T-helper 17 cell (primary cell): ENCODE measurements at regions not wholly inside any gene's neighbourhood (a gene's known extent, or its start where the extent isn't known, plus 50 kb on each side); places are given as distances from the start of the nearest gene placed in this dataset.
"Not testable (repeated sequence)": the region's sequence is repeated elsewhere in the genome, so short reads cannot be mapped to it uniquely, and the experiment has no call there.

Experiments
- ATAC-seq: fragments of 150-1000 bp; cut with Tn5 transposase; 2 replicates; pipeline ENCODE4 v1.10.0; 2021; ENCODE audit warnings: mild to moderate bottlenecking, moderate library complexity
- DNase-seq, 3 donors: peaks; one replicate each; pipeline versions ENCODE4 v3.0.0 to v3.0.0-alpha.2; 2020 to 2021
- H3K9me3 ChIP-seq: one replicate; pipeline ENCODE4 v1.7.0; 2013; ENCODE audit warnings: low read length, mild to moderate bottlenecking; ENCODE audit not compliant: control insufficient read depth, poor library complexity, severe bottlenecking
- H3K27ac Mint-ChIP-seq: one replicate; pipeline ENCODE4 v1.8.0; 2022; ENCODE audit warnings: mild to moderate bottlenecking, moderate library complexity, mixed read lengths
- H3K27me3 Mint-ChIP-seq: one replicate; pipeline ENCODE4 v1.8.0; 2022; ENCODE audit warnings: mixed read lengths
- H3K36me3 Mint-ChIP-seq: one replicate; pipeline ENCODE4 v1.8.0; 2022; ENCODE audit warnings: low read depth, mixed read lengths
- H3K4me1 Mint-ChIP-seq: one replicate; pipeline ENCODE4 v1.8.0; 2022; ENCODE audit warnings: mild to moderate bottlenecking, mixed read lengths
- H3K4me3 Mint-ChIP-seq: one replicate; pipeline ENCODE4 v1.8.0; 2022; ENCODE audit warnings: mild to moderate bottlenecking, moderate library complexity, mixed read lengths

DNA sequence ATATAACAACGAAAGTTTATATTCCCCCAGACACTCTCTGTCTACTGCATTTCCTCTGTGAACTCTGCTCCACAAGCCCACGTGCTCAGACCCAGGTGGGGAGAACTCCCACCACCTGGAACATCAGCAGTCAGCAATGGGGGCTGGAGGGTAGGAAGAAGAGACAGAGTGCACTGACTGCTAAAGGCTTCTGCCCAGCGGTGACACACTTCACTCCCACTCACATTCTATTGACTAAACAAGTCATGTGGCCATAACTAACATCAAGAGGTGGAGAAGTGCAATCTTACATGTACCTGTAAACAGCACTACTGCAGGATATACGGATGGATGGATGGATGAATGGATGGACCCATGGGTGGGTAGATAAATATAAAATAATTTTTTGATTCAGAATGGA, 122.2 kb downstream of the MPP7 start:
- H3K9me3 ChIP-seq = no peaks in the 10 kb centered on the region
- H3K27me3 Mint-ChIP-seq = no peaks in the 10 kb centered on the region
- no peak for DNase-seq
- peaks cover 5% of the 10 kb centered on the region for H3K36me3 Mint-ChIP-seq
- H3K27ac Mint-ChIP-seq = no peak overlapping the region
- H3K4me1 Mint-ChIP-seq = peaks cover 32% of the 10 kb centered on the region
- no peak overlapping the region for H3K4me3 Mint-ChIP-seq
- no peak for ATAC-seq

DNA sequence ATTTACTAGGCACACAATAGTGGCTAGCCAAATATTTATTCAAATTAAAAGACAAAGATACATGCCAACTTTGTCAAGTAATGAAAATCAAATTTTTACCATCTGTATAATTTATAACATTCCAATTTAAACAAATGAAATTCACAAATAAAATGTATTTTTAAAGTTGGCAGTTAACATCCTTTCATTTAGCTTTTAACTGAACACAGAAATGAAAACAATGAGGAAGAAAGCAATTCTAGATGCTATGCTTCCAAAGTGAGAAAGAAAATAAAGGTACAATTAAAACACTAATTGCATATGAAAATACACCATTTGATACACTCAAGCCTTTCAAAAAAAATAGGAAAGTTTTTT, 123.1 kb downstream of the MPP7 start:
- Mint-ChIP-seq H3K4me3 (no peak overlapping the region), H3K27ac (no peak overlapping the region), H3K4me1 (peaks cover 29% of the 10 kb centered on the region), H3K36me3 (peaks cover 5% of the 10 kb centered on the region), H3K27me3 (no peaks in the 10 kb centered on the region)
- no peaks in the 10 kb centered on the region for H3K9me3 ChIP-seq
- no peak for DNase-seq
- ATAC-seq = no peak

DNA sequence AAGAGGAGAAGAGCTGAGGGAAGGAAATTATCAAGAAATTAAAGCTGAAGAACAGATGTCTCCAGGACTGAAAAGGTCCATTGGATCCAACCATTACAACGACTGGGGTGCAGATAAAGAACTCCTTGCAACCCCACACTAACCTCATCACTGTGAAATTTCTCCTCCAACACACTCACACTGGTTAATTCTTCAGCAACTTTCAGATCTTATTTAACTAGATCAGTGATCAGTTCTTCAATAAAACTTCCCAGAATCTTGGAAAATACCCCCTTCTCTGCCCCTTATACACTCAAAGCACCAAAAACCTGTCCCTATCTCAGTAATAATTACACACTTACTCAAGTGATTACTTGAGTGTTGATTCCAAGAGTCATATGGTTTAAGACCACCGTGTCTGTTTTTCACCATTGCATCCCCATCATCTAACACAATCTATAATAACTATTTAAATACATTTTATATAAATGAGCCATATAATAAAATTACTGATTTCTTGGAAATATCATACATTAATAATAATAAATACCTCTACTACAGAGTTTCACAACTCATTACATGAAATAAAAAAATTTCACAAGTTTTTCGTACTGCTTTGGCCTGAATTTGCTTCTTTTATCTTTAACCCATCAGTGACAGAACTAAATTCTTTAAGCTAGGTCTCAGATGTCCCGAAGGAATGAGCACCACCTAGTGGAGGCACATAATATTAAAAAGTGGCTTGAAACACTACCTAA, 123.7 kb downstream of the MPP7 start:
- Mint-ChIP-seq H3K4me1 (peaks cover 29% of the 10 kb centered on the region), H3K4me3 (peak overlapping the region; percentile 93), H3K27ac (peak overlapping the region; percentile 99), H3K36me3 (peaks cover 5% of the 10 kb centered on the region), H3K27me3 (no peaks in the 10 kb centered on the region)
- peak in 1 of 3 donors; percentile 29 for DNase-seq
- H3K9me3 ChIP-seq = no peaks in the 10 kb centered on the region
- ATAC-seq = peak; percentile 79

DNA sequence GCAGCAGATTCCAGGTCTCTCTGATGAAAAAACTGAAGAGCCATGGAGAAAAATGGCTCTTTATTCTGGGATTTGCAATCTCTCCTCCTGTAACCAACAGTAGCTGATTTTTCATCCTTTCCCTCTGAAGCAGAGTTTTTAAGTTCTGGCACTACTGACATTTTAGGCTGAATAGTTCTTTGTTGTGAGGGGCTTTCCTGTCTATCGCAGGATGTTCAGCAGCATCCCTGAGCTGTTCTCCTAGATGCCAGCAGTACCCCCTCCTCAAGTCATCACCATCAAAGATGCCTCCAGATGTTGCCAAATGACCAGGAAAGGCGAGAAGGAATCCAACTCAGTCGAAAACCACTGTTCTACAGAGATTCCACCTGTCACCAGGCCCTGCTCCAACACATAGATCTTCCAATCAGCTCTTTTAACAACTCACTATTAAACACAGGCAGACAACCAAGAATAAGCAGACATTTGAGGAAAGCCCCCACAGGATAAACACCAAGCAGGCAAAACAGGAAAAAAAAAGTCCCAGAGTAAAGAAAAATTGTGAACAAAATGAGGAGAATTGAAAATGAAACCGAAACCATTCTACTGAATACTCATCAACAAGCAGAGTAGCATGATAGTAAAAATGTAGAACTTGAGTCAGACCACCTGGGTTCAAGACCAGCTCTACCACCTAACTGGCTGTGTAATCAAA, 124.8 kb downstream of the MPP7 start:
- no peaks in the 10 kb centered on the region for H3K9me3 ChIP-seq
- ATAC-seq = peak; percentile 65
- peaks cover 31% of the 10 kb centered on the region for H3K4me1 Mint-ChIP-seq
- H3K36me3 Mint-ChIP-seq = peaks cover 5% of the 10 kb centered on the region
- DNase-seq = no peak
- peak overlapping the region; percentile 99 for H3K27ac Mint-ChIP-seq
- no peaks in the 10 kb centered on the region for H3K27me3 Mint-ChIP-seq
- H3K4me3 Mint-ChIP-seq = peak overlapping the region; percentile 93

DNA sequence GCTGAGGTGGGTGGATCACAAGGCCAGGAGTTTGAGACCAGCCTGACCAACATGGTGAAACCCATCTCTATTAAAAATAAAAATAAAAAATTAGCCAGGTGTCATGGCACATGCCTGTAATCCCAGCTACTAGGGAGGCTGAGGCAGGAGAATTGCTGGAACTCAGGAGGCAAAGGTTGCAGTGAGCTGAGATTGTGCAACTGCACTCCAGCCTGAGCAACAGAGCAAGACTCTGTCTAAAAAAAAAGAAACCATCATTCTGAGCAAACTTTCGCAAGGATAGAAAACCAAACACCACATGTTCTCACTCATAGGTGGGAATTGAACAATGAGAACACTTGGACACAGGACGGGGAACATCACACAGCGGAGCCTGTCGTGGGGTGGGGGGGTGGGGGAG, 126.4 kb downstream of the MPP7 start:
- not testable (repeated sequence) for DNase-seq, H3K4me3 Mint-ChIP-seq, H3K36me3 Mint-ChIP-seq, H3K27me3 Mint-ChIP-seq, ATAC-seq, H3K27ac Mint-ChIP-seq, H3K9me3 ChIP-seq
- H3K4me1 Mint-ChIP-seq = peaks cover 32% of the 10 kb centered on the region

DNA sequence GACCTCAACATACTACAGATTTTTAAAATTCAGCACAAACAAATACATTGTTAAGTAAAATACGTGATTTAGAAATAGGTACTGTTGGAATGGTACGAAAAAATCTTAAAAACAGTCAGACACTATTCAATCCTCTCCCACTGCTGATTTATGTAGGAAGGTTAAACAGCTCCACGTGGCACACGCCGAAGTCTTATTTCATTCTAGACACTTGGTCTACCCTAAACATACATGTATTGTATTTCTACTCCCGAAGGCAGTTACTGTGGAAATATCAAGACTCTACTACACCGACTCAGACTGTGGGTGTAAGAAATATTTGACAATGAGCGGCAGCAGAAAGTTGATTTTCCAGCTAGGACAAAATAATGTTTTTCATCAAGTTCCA, 130.6 kb downstream of the MPP7 start:
- Mint-ChIP-seq H3K4me3 (no peak overlapping the region), H3K27me3 (no peaks in the 10 kb centered on the region), H3K27ac (no peak overlapping the region), H3K4me1 (peaks cover 25% of the 10 kb centered on the region), H3K36me3 (peaks cover 2% of the 10 kb centered on the region)
- no peak for ATAC-seq
- no peak for DNase-seq
- H3K9me3 ChIP-seq = no peaks in the 10 kb centered on the region

DNA sequence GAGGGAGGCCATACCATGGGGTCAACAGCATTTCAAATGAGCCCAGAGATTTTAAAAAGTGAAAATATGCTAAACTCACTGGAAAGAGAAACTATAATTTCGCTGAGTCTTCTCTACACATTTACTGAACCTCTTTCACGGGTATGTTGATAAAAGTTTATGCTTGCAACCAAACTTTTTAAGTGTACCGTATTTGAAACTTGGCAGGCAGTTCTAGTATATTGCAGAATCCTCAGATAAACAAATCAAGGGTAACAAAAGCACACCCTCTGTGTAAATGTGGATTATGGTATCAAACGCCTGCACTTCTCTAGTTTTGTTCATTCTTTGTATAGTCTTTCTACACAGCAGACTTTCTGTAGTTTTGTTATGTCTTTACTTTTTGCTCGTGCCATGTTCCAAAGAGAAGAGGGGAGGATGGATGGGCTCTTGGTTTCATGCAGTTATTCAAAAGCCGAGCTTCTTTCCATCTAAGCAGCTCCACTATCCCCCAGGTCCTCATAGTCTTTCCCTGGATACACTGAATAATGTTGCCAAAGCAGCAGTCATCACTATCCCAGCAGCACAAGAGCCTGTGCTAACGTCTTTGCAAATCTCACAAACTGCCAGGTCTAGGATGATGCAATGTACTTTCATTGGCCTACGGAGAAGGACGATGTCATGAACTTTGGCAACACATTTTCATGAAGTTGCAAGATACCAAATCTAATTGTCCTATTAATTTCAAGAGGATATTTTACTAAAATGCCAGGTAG, 131.2 kb downstream of the MPP7 start:
- ATAC-seq (no peak), DNase-seq (no peak)
- H3K36me3 Mint-ChIP-seq = peaks cover 2% of the 10 kb centered on the region
- H3K27ac Mint-ChIP-seq = no peak overlapping the region
- no peaks in the 10 kb centered on the region for H3K9me3 ChIP-seq
- H3K4me1 Mint-ChIP-seq = peaks cover 27% of the 10 kb centered on the region
- no peaks in the 10 kb centered on the region for H3K27me3 Mint-ChIP-seq
- no peak overlapping the region for H3K4me3 Mint-ChIP-seq

DNA sequence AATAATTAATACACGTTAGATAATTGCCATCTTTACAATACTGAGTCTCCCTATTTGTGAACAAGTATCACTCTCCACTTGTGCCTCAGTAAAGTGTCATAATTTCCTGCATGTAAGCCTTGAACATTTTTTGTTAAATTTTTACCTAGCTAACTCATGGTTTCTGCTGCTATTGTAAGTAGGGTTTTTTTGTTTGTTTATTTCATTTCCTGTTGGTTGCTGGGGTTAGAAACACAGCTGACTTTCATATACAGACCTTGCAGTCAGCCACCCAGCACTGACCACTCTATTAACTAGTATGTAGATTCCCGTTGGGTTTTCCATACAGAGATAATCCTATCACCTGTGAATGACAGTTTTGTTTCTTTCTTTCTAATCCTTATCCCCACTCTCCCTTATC, 133.3 kb downstream of the MPP7 start:
- H3K27ac Mint-ChIP-seq = no peak overlapping the region
- H3K27me3 Mint-ChIP-seq = no peaks in the 10 kb centered on the region
- H3K9me3 ChIP-seq = no peaks in the 10 kb centered on the region
- H3K4me3 Mint-ChIP-seq = no peak overlapping the region
- ATAC-seq (no peak), DNase-seq (no peak)
- peaks cover 2% of the 10 kb centered on the region for H3K36me3 Mint-ChIP-seq
- peaks cover 21% of the 10 kb centered on the region for H3K4me1 Mint-ChIP-seq

DNA sequence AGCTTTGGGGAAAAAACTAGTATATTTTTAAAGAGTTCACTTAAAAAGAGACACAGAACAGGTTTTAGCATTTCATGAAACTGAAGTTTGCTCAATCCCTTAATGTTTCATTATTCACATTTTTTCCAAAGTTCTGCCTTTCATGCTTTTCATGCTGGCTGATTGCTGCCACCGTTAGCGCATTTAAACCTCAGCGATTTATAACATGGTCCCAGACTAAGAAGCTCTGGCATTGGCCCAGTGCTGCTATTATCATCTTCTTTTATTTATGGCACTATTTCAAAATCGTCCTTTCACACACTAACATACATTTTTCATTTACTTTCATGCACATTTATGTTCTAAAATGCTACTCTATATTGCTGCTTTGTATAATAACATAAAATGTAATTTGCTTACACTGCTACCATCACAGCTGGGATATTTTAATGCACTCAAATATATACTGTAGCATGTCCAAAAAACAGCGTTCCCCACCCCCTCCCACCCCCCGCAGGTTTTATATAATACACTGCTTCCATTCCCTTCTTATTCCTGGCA, 141.9 kb downstream of the MPP7 start:
- DNase-seq (no peak), ATAC-seq (no peak)
- H3K4me3 Mint-ChIP-seq = no peak overlapping the region
- peaks cover 5% of the 10 kb centered on the region for H3K36me3 Mint-ChIP-seq
- no peaks in the 10 kb centered on the region for H3K9me3 ChIP-seq
- no peaks in the 10 kb centered on the region for H3K27me3 Mint-ChIP-seq
- H3K27ac Mint-ChIP-seq = no peak overlapping the region
- peaks cover 9% of the 10 kb centered on the region for H3K4me1 Mint-ChIP-seq

DNA sequence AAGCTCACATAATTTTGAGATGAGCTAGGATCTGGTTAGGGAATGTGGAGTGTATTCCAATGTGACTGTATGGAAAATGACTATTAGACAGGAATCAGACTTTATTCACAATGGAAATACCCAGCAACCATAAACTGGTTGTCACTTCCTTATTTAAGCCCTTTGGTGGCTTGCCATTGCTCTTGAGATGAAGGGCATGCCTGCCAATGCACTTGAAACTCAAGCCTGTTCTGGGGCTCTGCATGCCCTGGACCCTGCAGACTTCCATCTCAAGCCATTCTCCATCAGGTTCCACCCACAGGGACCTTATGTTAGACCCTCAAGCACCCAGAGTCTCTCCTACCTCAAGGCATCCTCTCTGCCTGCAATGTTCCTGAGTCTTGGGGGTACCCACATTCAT, 145.5 kb downstream of the MPP7 start:
- DNase-seq (no peak), ATAC-seq (no peak)
- Mint-ChIP-seq H3K27ac (no peak overlapping the region), H3K36me3 (peaks cover 3% of the 10 kb centered on the region), H3K27me3 (no peaks in the 10 kb centered on the region), H3K4me1 (peaks cover 5% of the 10 kb centered on the region), H3K4me3 (no peak overlapping the region)
- H3K9me3 ChIP-seq = no peaks in the 10 kb centered on the region

DNA sequence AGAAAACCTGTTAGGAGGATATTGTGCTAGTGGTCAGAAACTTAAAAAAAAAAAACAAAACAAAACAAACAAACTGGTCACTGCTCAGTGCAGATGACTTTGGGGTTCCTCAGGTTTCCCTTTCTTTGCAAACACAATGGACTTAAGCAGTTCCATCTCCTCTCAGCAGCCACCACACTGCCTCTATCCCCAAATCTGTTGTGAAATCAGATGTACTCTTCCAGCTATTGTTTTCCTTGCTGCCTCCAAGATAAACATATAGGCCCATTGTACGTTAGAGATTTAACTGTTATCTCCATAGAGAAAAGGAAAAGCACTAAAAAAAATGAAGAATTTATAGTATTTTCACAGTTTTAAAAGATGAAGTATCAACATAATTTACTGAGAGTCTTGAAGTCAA, 147.1 kb downstream of the MPP7 start:
- no peak for DNase-seq
- no peak for ATAC-seq
- Mint-ChIP-seq H3K27me3 (no peaks in the 10 kb centered on the region), H3K36me3 (peaks cover 3% of the 10 kb centered on the region), H3K27ac (no peak overlapping the region), H3K4me1 (peaks cover 5% of the 10 kb centered on the region), H3K4me3 (no peak overlapping the region)
- H3K9me3 ChIP-seq = no peaks in the 10 kb centered on the region

DNA sequence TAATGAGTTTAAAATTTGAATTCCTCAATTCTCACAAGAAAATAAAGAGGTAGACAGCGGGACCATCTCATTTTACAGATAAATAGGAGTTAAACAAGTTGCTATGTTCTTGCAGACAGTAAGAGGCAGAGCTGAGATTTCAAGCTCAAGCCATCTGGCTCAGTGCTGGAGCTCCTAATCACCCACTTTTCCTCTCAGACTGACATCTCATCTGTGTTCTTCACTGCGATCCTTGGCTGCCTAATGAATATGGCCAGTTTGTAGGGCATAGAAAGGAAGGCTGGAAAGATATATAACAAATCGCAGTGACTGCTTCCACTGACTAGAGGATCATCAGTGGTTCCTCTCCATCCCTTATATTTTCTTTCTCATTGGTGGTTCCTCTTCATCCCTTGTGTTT, 151.2 kb downstream of the MPP7 start:
- Mint-ChIP-seq H3K36me3 (peaks cover 2% of the 10 kb centered on the region), H3K4me1 (peaks cover 3% of the 10 kb centered on the region), H3K27me3 (no peaks in the 10 kb centered on the region), H3K4me3 (no peak overlapping the region), H3K27ac (no peak overlapping the region)
- no peaks in the 10 kb centered on the region for H3K9me3 ChIP-seq
- DNase-seq (no peak), ATAC-seq (no peak)

DNA sequence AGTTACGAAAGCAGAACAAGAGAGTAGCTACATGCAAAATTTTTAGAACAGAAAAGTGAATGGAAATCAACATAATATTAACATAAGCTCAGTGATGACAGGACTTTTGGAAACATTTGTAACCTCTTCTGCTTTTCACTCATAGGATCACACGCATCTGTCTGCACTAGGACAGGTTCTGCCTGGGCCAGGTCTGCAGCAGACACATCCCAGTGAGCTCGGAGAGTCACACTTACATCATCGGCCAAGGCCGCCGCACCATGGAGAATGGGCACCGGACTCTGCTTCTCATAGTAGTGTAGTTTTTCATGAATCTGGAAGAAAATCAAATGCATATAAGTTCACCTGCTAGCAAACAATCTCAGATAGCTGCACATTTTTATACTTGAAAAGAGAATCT, 150.9 kb upstream of the ODAD2 start:
- Mint-ChIP-seq H3K4me1 (no peaks in the 10 kb centered on the region), H3K4me3 (no peak overlapping the region), H3K27me3 (no peaks in the 10 kb centered on the region), H3K27ac (peak overlapping the region; percentile 14), H3K36me3 (peaks cover 2% of the 10 kb centered on the region)
- no peaks in the 10 kb centered on the region for H3K9me3 ChIP-seq
- ATAC-seq (no peak), DNase-seq (no peak)
